MCF 10A (cell line): ENCODE measurements at regions not wholly inside any gene's neighbourhood (a gene's known extent, or its start where the extent isn't known, plus 50 kb on each side); places are given as distances from the start of the nearest gene placed in this dataset.

Experiments
- BruUV-seq: library from RNA; stranded (reverse); fragments of 400-500 nt; replicated peaks from 2 replicates; lab custom pipeline; 2021; lab: Mats Ljungman, UMichigan
- CTCF ChIA-PET: fragments of 300-600 bp; sonication (Branson Sonifier 250); formaldehyde crosslinking; extraction: SDS; loops from one replicate; lab custom pipeline; 2021; ENCODE audit warnings: antibody characterized with exemption, inconsistent platforms; lab: Yijun Ruan, JAX
- POLR2A ChIA-PET: fragments of 300-600, 350-650 bp; sonication (Branson Sonifier 250); formaldehyde crosslinking; extraction: SDS; loops from one replicate; lab custom pipeline; 2020; ENCODE audit warnings: antibody characterized with exemption, inconsistent platforms; lab: Yijun Ruan, JAX
- DNase-seq: peaks from one replicate; pipeline ENCODE4 v3.0.0-alpha.2; 2018; ENCODE audit not compliant: unreplicated experiment
- H3K27ac Mint-ChIP-seq: one replicate; pipeline ENCODE4 v1.8.0; 2022; ENCODE audit warnings: mild to moderate bottlenecking, low read depth, mixed read lengths; ENCODE audit not compliant: unreplicated experiment
- H3K27me3 Mint-ChIP-seq: one replicate; pipeline ENCODE4 v1.8.0; 2022; ENCODE audit warnings: mixed read lengths; ENCODE audit not compliant: insufficient read depth, unreplicated experiment
- H3K36me3 Mint-ChIP-seq: one replicate; pipeline ENCODE4 v1.8.0; 2022; ENCODE audit warnings: mild to moderate bottlenecking, moderate library complexity, mixed read lengths; ENCODE audit not compliant: insufficient read depth, unreplicated experiment
- H3K4me1 Mint-ChIP-seq: one replicate; pipeline ENCODE4 v1.8.0; 2022; ENCODE audit warnings: mixed read lengths; ENCODE audit not compliant: insufficient read depth, unreplicated experiment
- H3K4me3 Mint-ChIP-seq: one replicate; pipeline ENCODE4 v1.8.0; 2022; ENCODE audit warnings: mild to moderate bottlenecking, moderate library complexity, mixed read lengths; ENCODE audit not compliant: unreplicated experiment
- H3K9me3 Mint-ChIP-seq: one replicate; pipeline ENCODE4 v1.8.0; 2022; ENCODE audit warnings: mixed read lengths; ENCODE audit not compliant: unreplicated experiment
- intact Hi-C: fragments of 100-400 bp; cut with micrococcal nuclease; formaldehyde crosslinking; loops from 2 replicates; pipeline ENCODE4 v1.14.1; 2022
- TF ChIP-seq, protein P1 (sequence below): fragments of 200-600 bp; IDR thresholded peaks from one replicate; pipeline ENCODE4 v1.8.0; 2022; ENCODE audit warnings: antibody characterized with exemption, mild to moderate bottlenecking; ENCODE audit not compliant: unreplicated experiment

DNA sequence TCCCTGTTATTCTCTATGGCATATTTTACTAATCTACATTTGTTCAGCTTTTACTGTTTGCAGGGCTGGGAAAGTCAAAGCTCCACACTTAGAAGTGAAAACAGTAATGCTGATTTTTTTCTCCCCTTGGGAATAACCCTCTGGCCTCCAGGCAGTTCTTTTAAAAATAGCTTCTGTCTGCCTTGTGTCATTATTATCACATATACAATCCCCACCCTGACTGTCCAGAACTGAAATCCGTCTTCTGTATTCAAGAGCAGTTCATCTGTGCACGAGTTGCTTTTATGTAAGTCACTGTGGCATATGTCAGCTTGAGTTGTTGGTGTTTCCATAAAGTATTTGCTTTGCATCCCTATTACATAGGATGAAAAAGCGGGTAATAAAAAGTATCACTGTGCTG, 1221.1 kb upstream of the CELF2 start:
- Mint-ChIP-seq H3K27ac (no peak overlapping the region), H3K36me3 (no peaks in the 10 kb centered on the region), H3K27me3 (no peaks in the 10 kb centered on the region), H3K4me3 (no peak overlapping the region), H3K9me3 (peaks cover 11% of the 10 kb centered on the region), H3K4me1 (peaks cover 11% of the 10 kb centered on the region)
- BruUV-seq: no TSS peak
- ChIA-PET POLR2A (no interaction called here), CTCF (no interaction called here)
- DNase-seq: no peak
- intact Hi-C loops: no loop called here
- TF ChIP-seq, protein P1, sequence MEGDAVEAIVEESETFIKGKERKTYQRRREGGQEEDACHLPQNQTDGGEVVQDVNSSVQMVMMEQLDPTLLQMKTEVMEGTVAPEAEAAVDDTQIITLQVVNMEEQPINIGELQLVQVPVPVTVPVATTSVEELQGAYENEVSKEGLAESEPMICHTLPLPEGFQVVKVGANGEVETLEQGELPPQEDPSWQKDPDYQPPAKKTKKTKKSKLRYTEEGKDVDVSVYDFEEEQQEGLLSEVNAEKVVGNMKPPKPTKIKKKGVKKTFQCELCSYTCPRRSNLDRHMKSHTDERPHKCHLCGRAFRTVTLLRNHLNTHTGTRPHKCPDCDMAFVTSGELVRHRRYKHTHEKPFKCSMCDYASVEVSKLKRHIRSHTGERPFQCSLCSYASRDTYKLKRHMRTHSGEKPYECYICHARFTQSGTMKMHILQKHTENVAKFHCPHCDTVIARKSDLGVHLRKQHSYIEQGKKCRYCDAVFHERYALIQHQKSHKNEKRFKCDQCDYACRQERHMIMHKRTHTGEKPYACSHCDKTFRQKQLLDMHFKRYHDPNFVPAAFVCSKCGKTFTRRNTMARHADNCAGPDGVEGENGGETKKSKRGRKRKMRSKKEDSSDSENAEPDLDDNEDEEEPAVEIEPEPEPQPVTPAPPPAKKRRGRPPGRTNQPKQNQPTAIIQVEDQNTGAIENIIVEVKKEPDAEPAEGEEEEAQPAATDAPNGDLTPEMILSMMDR: no peak

DNA sequence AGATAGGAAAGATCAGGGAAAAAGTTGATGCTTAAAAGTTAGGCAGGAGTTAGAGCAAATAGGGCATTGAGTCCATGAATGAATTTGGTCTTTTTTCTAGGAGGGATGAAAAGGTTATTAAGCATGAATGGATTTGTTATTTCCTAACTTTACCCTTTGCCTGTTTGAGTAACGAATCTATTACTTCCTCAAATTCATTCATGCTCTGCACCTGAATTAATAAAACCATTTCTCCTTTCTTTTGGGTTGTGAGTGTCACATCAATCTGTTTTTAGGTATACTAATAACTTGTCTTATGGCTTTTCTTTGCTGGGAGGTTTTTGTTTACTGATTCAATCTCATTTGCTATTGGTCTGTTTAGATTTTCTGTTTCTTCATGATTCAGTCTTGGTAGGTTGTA, 1217.7 kb upstream of the CELF2 start:
- Mint-ChIP-seq H3K27ac (no peak overlapping the region), H3K27me3 (no peaks in the 10 kb centered on the region), H3K4me1 (no peaks in the 10 kb centered on the region), H3K36me3 (no peaks in the 10 kb centered on the region), H3K9me3 (no peaks in the 10 kb centered on the region), H3K4me3 (no peak overlapping the region)
- TF ChIP-seq, protein P1: no peak
- intact Hi-C loops: no loop called here
- no TSS peak for BruUV-seq
- ChIA-PET CTCF (no interaction called here), POLR2A (no interaction called here)
- no peak for DNase-seq

DNA sequence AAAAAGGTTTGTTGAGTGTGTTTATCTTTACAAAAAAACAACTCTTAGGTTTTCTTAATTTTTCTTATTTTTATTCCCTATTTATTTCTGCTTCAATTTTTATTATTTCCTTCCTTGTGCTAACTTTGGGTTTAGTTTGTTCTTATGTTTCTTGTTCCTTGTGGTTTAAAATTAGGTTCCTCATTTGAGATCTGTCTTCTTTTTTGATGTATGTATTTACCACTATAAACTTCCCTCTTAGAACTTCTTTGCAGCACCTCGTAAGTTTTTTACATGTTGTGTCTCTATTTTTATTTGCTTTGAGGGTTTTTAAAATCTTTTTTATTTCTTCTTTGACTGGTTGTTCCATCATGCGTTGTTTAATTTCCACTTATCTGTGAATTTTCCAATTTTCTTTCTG, 1217.1 kb upstream of the CELF2 start:
- no TSS peak for BruUV-seq
- Mint-ChIP-seq H3K36me3 (no peaks in the 10 kb centered on the region), H3K27ac (no peak overlapping the region), H3K4me3 (no peak overlapping the region), H3K4me1 (no peaks in the 10 kb centered on the region), H3K9me3 (no peaks in the 10 kb centered on the region), H3K27me3 (no peaks in the 10 kb centered on the region)
- ChIA-PET CTCF (no interaction called here), POLR2A (no interaction called here)
- TF ChIP-seq, protein P1: no peak
- DNase-seq: no peak
- intact Hi-C loops: no loop called here

GRCh38 chr10:9807846-9808245, 1209.8 kb upstream of the CELF2 start:
- ChIA-PET POLR2A (interaction anchor here (0.5 to 0.6 kb wide), 2 partner anchors 16 to 36 kb away, joined by 3 read pairs; no protein-coding TSS in a partner anchor), CTCF (no interaction called here)
- H3K4me1 Mint-ChIP-seq: no peaks in the 10 kb centered on the region
- intact Hi-C loops: no loop called here
- H3K9me3 Mint-ChIP-seq: no peaks in the 10 kb centered on the region
- H3K27me3 Mint-ChIP-seq: no peaks in the 10 kb centered on the region
- BruUV-seq: no TSS peak
- TF ChIP-seq, protein P1: no peak
- no peak for DNase-seq
- no peak overlapping the region for H3K27ac Mint-ChIP-seq
- H3K4me3 Mint-ChIP-seq: no peak overlapping the region
- H3K36me3 Mint-ChIP-seq: no peaks in the 10 kb centered on the region
